ENCODE measurements at regions not wholly inside any gene's neighbourhood (a gene's known extent, or its start where the extent isn't known, plus 50 kb on each side); places are given as distances from the start of the nearest gene placed in this dataset.

DNA sequence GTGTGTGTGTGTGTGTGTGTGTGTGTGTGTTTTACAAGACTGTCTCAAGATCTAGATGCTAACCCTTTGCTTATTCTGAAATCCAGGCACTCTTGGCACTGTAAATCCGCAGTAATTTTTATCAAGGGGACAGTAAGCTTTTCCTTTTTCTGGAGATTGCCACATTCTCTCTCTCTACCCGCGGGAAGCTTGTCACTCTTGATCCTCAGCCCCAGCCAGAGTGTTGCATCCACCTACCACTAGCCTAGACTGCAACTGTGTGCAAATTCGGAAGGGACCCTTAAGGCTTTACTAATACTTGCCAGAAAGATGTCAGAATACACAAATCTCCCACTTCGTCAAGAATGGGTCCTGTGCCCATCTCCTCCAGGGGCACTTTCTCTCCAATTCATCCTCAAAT lies 54.9 kb upstream of the EPB41L4A start:
- H3K9me2 ChIP-seq (ENCODE audit: insufficient read depth) = no peaks in the 10 kb centered on the region
- H3K4me3 Mint-ChIP-seq = no peak overlapping the region
- no peaks in the 10 kb centered on the region for H4K20me1 ChIP-seq (replicated peaks; ENCODE audit: insufficient read depth)
- no peak overlapping the region for H3K4me2 ChIP-seq
- DNase-seq (ENCODE audit: low spot score) = no peak
- H3K27ac Mint-ChIP-seq = no peak overlapping the region
- no peak for ATAC-seq
- no peaks in the 10 kb centered on the region for H3F3A ChIP-seq (replicated peaks; ENCODE audit: low read depth)
- H3K4me3 ChIP-seq = no peak overlapping the region
- H3K27me3 ChIP-seq (ENCODE audit: insufficient read depth) = no peaks in the 10 kb centered on the region
- TF ChIP-seq, protein P1, sequence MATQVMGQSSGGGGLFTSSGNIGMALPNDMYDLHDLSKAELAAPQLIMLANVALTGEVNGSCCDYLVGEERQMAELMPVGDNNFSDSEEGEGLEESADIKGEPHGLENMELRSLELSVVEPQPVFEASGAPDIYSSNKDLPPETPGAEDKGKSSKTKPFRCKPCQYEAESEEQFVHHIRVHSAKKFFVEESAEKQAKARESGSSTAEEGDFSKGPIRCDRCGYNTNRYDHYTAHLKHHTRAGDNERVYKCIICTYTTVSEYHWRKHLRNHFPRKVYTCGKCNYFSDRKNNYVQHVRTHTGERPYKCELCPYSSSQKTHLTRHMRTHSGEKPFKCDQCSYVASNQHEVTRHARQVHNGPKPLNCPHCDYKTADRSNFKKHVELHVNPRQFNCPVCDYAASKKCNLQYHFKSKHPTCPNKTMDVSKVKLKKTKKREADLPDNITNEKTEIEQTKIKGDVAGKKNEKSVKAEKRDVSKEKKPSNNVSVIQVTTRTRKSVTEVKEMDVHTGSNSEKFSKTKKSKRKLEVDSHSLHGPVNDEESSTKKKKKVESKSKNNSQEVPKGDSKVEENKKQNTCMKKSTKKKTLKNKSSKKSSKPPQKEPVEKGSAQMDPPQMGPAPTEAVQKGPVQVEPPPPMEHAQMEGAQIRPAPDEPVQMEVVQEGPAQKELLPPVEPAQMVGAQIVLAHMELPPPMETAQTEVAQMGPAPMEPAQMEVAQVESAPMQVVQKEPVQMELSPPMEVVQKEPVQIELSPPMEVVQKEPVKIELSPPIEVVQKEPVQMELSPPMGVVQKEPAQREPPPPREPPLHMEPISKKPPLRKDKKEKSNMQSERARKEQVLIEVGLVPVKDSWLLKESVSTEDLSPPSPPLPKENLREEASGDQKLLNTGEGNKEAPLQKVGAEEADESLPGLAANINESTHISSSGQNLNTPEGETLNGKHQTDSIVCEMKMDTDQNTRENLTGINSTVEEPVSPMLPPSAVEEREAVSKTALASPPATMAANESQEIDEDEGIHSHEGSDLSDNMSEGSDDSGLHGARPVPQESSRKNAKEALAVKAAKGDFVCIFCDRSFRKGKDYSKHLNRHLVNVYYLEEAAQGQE (IDR thresholded peaks at IDR 0.05; ENCODE audit: unreplicated experiment) = no peak
- TF ChIP-seq STAT1 (IDR thresholded peaks at IDR 0.05; ENCODE audit: unreplicated experiment) = no peak
- TF ChIP-seq JUNB (IDR thresholded peaks at IDR 0.05; ENCODE audit: unreplicated experiment) = no peak
- no peak for TF ChIP-seq POLR2AphosphoS5 (IDR thresholded peaks at IDR 0.05; ENCODE audit: low read depth)
- TF ChIP-seq EZH2phosphoT487 (IDR thresholded peaks at IDR 0.05; ENCODE audit: unreplicated experiment) = no peak
- TF ChIP-seq ZNF114 (CRISPR knock-in tag; IDR thresholded peaks at IDR 0.05) = no peak
- no peaks in the 10 kb centered on the region for H3K4me1 ChIP-seq (ENCODE audit: insufficient read depth)
- H3K27me3 Mint-ChIP-seq (ENCODE audit: insufficient read depth, low read depth, poor library complexity) = peaks cover 5% of the 10 kb centered on the region
- no peaks in the 10 kb centered on the region for H3K36me3 Mint-ChIP-seq (ENCODE audit: low read depth)
- no peak overlapping the region for H3K27ac ChIP-seq (ENCODE audit: low read depth)
- no peaks in the 10 kb centered on the region for H3K36me3 ChIP-seq (ENCODE audit: insufficient read depth)
- peak overlapping the region; percentile 32; the same call in 1 of the 2 replicates for H2AFZ ChIP-seq
- H3K79me2 ChIP-seq (replicated peaks; ENCODE audit: insufficient read depth) = no peaks in the 10 kb centered on the region
- H3K4me1 Mint-ChIP-seq = no peaks in the 10 kb centered on the region
- no peaks in the 10 kb centered on the region for H3K9me3 Mint-ChIP-seq

DNA sequence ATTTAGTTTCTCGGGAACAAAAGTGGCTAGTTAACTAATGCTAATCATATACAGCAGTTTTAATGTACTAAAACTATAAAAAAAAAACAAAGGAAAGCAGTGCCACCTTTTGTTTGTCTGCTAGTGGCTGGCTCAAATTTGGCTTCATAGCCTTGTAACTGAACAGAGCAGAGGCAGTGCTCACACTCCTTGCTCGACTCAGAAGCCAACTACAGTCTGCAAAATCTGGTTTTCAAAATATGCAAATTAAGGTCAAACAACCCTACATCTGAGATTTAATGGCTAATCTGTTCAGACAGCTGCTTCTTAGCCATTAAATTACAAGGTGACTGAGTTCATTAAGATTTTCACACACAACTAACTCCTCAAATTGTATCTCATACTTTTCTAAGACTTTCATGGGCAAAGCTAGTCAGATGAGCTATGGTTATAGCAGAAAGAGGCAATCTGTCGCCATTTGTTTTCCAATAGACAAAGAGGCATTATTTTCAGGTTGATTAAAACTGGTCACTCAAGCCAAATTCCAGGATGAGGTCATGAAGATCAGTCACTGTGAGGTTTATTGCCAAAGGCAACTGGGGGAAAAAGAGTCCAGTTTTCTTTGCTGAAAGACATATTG lies 56.8 kb upstream of the EPB41L4A start:
- H3K36me3 ChIP-seq (ENCODE audit: insufficient read depth) = no peaks in the 10 kb centered on the region
- no peaks in the 10 kb centered on the region for H3K9me2 ChIP-seq (ENCODE audit: insufficient read depth)
- Mint-ChIP-seq H3K4me3 (no peak overlapping the region), H3K9me3 (no peaks in the 10 kb centered on the region), H3K27me3 (ENCODE audit: insufficient read depth, low read depth, poor library complexity) (peaks cover 5% of the 10 kb centered on the region), H3K27ac (no peak overlapping the region), H3K4me1 (no peaks in the 10 kb centered on the region), H3K36me3 (ENCODE audit: low read depth) (no peaks in the 10 kb centered on the region)
- no peaks in the 10 kb centered on the region for H3K4me1 ChIP-seq (ENCODE audit: insufficient read depth)
- no peak for ATAC-seq
- H3F3A ChIP-seq (replicated peaks; ENCODE audit: low read depth) = no peaks in the 10 kb centered on the region
- no peak overlapping the region for H3K4me2 ChIP-seq
- no peak overlapping the region for H3K4me3 ChIP-seq
- H3K27ac ChIP-seq (ENCODE audit: low read depth) = no peak overlapping the region
- DNase-seq (ENCODE audit: low spot score) = no peak
- H3K79me2 ChIP-seq (replicated peaks; ENCODE audit: insufficient read depth) = no peaks in the 10 kb centered on the region
- H2AFZ ChIP-seq = 0 out of 2 replicates have a peak overlapping the region, but pooled peaks have one; percentile 15
- no peaks in the 10 kb centered on the region for H3K27me3 ChIP-seq (ENCODE audit: insufficient read depth)
- H4K20me1 ChIP-seq (replicated peaks; ENCODE audit: insufficient read depth) = no peaks in the 10 kb centered on the region
- no peak for TF ChIP-seq ZNF331 (CRISPR knock-in tag; IDR thresholded peaks at IDR 0.05; ENCODE audit: low read depth)
- TF ChIP-seq, protein P2, sequence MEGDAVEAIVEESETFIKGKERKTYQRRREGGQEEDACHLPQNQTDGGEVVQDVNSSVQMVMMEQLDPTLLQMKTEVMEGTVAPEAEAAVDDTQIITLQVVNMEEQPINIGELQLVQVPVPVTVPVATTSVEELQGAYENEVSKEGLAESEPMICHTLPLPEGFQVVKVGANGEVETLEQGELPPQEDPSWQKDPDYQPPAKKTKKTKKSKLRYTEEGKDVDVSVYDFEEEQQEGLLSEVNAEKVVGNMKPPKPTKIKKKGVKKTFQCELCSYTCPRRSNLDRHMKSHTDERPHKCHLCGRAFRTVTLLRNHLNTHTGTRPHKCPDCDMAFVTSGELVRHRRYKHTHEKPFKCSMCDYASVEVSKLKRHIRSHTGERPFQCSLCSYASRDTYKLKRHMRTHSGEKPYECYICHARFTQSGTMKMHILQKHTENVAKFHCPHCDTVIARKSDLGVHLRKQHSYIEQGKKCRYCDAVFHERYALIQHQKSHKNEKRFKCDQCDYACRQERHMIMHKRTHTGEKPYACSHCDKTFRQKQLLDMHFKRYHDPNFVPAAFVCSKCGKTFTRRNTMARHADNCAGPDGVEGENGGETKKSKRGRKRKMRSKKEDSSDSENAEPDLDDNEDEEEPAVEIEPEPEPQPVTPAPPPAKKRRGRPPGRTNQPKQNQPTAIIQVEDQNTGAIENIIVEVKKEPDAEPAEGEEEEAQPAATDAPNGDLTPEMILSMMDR (conservative IDR thresholded peaks at IDR 0.05; ENCODE audit: low read depth in 2 of 2) = no peak
- TF ChIP-seq CREB1 (CRISPR knock-in tag; IDR thresholded peaks at IDR 0.05; ENCODE audit: low read depth) = no peak
- TF ChIP-seq STAT1 (IDR thresholded peaks at IDR 0.05; ENCODE audit: unreplicated experiment) = no peak
- TF ChIP-seq POLR2AphosphoS5 (IDR thresholded peaks at IDR 0.05; ENCODE audit: low read depth) = no peak
- TF ChIP-seq, protein P3, sequence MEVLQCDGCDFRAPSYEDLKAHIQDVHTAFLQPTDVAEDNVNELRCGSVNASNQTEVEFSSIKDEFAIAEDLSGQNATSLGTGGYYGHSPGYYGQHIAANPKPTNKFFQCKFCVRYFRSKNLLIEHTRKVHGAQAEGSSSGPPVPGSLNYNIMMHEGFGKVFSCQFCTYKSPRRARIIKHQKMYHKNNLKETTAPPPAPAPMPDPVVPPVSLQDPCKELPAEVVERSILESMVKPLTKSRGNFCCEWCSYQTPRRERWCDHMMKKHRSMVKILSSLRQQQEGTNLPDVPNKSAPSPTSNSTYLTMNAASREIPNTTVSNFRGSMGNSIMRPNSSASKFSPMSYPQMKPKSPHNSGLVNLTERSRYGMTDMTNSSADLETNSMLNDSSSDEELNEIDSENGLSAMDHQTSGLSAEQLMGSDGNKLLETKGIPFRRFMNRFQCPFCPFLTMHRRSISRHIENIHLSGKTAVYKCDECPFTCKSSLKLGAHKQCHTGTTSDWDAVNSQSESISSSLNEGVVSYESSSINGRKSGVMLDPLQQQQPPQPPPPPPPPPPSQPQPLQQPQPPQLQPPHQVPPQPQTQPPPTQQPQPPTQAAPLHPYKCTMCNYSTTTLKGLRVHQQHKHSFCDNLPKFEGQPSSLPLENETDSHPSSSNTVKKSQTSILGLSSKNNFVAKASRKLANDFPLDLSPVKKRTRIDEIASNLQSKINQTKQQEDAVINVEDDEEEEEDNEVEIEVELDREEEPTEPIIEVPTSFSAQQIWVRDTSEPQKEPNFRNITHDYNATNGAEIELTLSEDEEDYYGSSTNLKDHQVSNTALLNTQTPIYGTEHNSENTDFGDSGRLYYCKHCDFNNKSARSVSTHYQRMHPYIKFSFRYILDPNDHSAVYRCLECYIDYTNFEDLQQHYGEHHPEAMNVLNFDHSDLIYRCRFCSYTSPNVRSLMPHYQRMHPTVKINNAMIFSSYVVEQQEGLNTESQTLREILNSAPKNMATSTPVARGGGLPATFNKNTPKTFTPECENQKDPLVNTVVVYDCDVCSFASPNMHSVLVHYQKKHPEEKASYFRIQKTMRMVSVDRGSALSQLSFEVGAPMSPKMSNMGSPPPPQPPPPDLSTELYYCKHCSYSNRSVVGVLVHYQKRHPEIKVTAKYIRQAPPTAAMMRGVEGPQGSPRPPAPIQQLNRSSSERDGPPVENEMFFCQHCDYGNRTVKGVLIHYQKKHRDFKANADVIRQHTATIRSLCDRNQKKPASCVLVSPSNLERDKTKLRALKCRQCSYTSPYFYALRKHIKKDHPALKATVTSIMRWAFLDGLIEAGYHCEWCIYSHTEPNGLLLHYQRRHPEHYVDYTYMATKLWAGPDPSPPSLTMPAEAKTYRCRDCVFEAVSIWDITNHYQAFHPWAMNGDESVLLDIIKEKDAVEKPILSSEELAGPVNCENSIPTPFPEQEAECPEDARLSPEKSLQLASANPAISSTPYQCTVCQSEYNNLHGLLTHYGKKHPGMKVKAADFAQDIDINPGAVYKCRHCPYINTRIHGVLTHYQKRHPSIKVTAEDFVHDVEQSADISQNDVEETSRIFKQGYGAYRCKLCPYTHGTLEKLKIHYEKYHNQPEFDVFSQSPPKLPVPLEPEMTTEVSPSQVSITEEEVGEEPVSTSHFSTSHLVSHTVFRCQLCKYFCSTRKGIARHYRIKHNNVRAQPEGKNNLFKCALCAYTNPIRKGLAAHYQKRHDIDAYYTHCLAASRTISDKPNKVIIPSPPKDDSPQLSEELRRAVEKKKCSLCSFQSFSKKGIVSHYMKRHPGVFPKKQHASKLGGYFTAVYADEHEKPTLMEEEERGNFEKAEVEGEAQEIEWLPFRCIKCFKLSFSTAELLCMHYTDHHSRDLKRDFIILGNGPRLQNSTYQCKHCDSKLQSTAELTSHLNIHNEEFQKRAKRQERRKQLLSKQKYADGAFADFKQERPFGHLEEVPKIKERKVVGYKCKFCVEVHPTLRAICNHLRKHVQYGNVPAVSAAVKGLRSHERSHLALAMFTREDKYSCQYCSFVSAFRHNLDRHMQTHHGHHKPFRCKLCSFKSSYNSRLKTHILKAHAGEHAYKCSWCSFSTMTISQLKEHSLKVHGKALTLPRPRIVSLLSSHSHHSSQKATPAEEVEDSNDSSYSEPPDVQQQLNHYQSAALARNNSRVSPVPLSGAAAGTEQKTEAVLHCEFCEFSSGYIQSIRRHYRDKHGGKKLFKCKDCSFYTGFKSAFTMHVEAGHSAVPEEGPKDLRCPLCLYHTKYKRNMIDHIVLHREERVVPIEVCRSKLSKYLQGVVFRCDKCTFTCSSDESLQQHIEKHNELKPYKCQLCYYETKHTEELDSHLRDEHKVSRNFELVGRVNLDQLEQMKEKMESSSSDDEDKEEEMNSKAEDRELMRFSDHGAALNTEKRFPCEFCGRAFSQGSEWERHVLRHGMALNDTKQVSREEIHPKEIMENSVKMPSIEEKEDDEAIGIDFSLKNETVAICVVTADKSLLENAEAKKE (CRISPR knock-in tag; IDR thresholded peaks at IDR 0.05) = no peak
- no peak for TF ChIP-seq EZH2 (IDR thresholded peaks at IDR 0.05; ENCODE audit: low read depth, unreplicated experiment)

Measured in GM23338 (cell line).